ENCODE measurements at regions not wholly inside any gene's neighbourhood (a gene's known extent, or its start where the extent isn't known, plus 50 kb on each side); places are given as distances from the start of the nearest gene placed in this dataset.

- DNase-seq (ENCODE audit: low read depth, low spot score), result no peak
Measured at GRCh38 chr7:26036092-26036491, 115.9 kb upstream of the NFE2L3 start.

- no peak for DNase-seq (ENCODE audit: low read depth, low spot score)
Measured at GRCh38 chr7:26038201-26038990, 113.6 kb upstream of the NFE2L3 start.

GRCh38 chr7:26040085-26040484, 111.9 kb upstream of the NFE2L3 start:
- no peak for DNase-seq (ENCODE audit: low read depth, low spot score)

DNA sequence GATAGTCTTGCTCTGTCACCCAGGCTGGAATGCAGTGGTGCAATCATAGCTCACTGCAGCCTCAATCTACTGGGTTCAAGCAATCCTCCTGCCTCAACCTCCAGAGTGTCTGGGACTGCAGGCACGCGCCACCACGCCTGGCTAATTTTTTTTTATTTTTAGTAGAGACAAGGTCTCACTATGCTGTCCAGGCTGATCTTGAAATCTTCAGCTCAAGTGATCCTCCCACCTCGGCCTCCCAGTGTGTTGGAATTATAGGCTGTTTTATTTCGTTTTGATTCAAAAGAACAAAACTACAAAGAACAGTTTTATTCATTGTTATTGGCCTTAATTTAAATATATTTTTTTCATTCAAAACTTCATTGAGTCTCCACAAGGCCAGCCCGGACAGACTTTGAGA, 109.8 kb upstream of the NFE2L3 start:
- DNase-seq (ENCODE audit: low read depth, low spot score), result no peak

DNA sequence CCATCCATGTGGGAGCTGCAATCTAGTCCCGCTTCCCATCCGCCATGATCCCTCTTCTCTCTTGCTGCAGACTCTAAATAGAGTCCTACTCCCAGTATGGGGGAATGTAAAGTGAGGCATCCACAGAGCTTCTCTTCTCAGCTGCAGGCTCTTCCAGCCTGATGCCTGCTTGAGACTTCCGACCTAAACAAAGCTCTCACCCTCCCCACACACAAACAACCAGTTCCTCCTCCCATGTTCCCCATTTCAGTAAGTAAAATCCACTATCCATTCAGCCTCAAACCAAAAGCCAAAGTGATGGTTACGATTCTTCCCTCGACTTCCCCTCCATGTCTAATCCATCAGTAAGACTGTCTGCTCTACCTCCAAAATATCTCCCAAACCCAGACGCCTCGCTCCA, 108.2 kb upstream of the NFE2L3 start:
- no peak for DNase-seq (ENCODE audit: low read depth, low spot score)

- DNase-seq (ENCODE audit: low read depth, low spot score), result no peak
Measured at GRCh38 chr7:26044320-26044719, 107.7 kb upstream of the NFE2L3 start.

DNA sequence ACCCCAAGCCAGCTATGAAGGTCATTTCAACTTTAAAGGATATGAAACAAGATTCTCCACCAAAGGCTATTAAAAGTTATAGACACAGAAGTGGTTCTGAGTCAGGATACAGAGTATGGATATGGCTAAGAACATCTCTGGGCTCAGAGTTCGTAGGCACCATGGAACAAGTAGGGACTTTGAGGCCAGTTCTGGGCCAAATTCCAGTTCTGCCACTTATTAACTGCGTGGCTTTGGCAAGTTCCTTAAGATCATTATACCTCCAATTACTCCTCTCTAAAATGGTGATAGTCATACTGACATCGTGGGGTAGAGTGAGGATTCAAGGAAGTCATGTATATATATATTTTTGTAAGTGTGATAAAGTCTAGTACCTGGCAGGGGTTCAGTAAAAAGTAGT, 105.8 kb upstream of the NFE2L3 start:
- DNase-seq (ENCODE audit: low read depth, low spot score), result no peak

DNA sequence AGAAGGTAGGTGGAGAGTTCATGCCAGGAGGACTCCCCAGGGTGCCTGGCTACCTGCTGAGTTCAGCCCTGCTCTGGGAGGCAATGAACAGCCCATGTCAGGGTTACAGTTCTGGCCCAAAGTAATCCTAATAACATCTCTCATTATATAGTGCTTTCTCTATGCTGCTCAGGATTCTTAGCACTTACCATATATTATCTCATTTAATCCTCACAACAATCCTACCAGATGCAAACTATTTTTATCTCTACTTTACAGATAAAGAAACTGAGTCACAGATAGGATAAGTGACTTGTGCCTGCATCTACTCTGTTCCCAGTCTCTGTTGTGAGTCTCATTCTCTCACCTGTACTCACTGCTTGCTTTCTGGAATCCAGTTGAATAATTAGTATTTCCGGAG, 105.1 kb upstream of the NFE2L3 start:
- no peak for DNase-seq (ENCODE audit: low read depth, low spot score)

GRCh38 chr7:26048663-26049062, 103.3 kb upstream of the NFE2L3 start:
- no peak for DNase-seq (ENCODE audit: low read depth, low spot score)

GRCh38 chr7:26049081-26049480, 102.9 kb upstream of the NFE2L3 start:
- DNase-seq (ENCODE audit: low read depth, low spot score), result no peak

- no peak for DNase-seq (ENCODE audit: low read depth, low spot score)
Measured at GRCh38 chr7:26051021-26051420, 101.0 kb upstream of the NFE2L3 start.

DNA sequence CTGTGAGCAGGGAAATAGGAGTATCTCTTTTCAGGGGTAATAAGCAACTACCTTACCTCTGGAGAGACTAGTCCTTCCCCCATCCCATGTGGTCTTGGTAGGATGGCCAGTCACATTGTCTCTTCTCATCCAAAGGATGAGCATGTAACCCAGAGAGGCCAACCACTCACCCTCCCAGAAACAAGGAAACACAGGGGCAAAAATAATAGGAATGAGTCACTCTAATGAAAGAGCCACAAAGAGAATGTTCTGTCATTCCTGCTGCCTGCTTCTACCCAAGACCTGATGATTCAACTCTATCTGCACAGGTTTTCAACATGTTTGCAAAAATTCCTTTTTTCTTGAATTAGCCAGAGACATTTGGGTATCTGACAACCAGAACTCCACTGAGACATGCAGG, 99.3 kb upstream of the NFE2L3 start:
- DNase-seq (ENCODE audit: low read depth, low spot score), result no peak

DNA sequence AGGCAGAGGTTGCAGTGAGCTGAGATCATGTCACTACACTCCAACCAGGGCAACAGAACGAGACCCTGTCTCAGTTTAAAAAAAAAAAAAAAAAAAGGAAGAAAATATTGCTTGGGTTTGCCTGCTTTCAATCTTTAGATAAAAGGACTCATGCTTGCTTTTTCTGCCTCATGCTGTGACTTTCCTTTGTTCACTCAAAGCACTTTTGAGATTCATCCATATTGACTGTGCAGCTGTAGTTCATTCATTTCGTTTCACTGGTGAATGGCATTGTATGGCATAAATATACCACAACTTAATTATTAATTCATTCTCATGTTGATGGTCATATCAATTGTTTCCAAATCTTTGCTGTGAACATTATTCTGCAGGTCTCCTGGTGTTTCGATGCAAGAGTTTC, 97.6 kb upstream of the NFE2L3 start:
- no peak for DNase-seq (ENCODE audit: low read depth, low spot score)

DNA sequence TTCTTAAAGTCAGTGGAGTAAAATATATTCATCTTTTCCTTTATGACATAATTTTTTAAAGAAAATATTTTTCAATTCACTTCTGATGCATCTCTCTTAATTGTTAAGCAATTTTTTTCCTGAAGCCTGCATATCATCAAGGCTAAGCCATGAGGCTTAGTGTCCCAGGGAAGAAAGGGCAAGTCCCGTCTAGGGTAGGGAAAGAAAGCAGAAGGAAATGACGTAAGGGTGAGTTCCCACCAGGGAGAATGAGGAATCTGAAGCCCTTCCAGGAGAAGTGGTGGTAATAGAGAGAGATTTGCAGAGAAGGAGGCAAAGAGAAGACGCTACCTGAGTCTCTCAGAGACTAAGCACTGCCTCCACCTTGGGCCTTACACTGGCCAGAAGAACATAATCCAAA, 96.8 kb upstream of the NFE2L3 start:
- no peak for DNase-seq (ENCODE audit: low read depth, low spot score)

DNA sequence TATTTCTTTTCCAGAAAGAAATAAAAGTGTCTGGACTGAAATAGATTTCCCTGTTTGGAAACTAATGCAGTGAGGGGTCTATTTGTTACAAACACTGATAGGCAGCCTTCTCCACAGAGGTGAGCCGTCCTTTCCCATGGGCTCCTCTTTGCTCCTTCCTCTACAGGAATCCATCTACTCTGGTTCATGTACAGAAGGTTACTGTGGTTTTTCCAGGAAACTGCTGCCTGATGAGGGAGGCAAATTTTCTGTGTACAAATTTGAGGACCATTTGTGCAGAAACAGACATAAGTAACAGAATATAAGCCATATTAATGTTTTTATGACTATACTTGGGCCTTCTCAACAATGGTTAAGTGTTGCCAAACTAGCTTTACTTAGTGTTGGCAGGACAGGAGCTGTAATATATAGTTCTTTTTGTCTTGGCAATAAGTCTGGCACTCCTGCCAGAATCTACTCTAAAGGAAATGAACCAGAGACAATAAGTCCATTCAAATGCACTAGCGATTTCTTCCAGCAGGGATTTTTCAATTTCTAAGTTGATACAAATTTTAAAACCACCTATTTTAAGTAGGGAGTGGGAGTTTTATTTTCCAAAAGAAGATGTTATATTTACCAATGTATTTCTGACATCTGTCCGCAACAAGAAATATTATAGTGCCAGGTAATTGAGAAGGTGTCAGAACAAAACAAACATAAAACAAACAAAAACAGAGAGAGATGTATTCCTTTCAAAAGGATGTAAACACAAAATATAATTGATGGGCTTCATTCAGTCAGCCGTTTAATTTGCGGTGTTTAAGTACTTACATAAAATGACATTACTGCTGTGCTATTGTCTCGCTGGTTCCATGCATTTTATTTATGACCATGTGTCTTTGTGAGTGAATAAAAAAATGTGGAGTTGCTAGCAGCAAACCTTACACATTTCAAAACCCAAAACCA, 91.0 kb upstream of the NFE2L3 start:
- no peak for DNase-seq (ENCODE audit: low read depth, low spot score)

- no peak for DNase-seq (ENCODE audit: low read depth, low spot score)
Measured at GRCh38 chr7:26061678-26062603, 90.1 kb upstream of the NFE2L3 start.

DNA sequence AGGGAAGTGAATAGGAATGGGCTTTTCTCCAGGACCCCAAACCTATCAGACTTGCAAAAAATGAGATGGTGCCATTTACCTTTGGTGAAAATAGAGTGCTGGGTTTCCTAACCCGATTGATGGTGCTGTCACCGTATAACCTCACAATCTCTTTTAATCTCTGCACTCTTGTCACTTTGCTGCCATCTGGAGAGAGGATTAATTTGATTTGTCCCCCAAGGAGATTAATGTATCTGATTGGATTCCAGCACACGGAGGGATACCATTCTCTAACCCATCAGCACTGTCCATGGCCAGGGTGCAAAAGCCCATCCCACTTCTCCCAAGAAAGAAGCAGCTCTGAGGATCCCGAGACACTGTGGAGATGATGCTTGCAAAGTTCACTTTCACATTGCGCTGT, 86.3 kb upstream of the NFE2L3 start:
- no peak for DNase-seq (ENCODE audit: low read depth, low spot score)

DNA sequence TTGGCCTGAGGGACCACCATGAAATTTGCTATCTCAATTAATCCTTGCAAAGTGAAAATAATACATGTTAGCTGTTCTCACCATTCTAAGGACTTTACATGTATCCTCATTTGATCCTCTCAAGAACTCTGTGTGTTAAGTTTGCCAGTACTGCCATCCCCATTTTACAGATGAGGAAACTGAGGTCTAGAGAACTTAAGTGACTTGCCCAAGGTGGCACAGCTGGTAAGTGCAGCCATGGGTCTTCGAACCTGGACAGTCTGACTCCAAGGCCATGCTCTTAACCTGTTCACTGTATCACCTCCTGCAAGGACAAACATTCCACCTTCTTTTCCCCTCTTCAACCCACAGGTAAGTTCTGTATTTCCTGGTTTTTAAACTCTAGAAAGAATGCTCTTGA, 85.3 kb upstream of the NFE2L3 start:
- DNase-seq (ENCODE audit: low read depth, low spot score), result no peak

- no peak for DNase-seq (ENCODE audit: low read depth, low spot score)
Measured at GRCh38 chr7:26070290-26070689, 81.7 kb upstream of the NFE2L3 start.

DNA sequence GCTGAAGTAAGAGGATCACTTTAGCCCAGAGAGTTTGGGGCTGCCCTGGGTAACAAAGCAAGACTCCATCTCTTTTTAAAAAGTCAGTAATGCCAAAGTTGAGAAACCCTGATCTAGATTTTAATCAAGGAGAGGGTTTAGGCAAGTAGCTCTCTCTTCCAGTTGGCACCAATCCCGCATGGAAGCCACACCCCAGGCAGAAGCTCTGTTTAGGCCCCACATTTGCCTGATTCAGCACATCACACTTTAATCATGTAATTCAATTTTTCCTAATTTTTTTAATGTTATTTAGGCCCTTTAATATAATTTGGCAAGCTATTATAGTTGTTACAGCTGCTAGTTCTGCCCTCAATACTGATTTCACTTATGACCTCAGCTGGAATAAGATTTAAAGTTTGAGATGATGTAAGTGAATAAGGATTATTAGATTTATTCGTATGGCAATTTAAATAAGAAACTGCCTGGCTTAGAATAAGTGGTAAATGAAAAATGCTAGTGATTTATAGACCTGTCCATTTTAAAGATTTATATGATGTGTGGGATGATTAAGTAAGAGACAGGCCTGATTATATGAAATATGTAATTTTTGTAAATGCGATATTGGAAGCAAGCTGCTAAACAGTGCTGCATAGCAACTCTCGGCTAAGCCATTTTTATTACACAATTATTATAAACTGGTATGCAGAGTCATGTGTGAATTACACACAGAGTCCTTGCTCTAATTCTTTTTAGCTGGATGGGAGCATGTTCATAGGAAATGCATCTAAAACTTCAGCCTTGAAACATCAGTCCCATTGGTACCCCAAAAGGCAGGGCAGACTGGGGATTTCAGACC, 80.2 kb upstream of the NFE2L3 start:
- no peak for DNase-seq (ENCODE audit: low read depth, low spot score)

DNA sequence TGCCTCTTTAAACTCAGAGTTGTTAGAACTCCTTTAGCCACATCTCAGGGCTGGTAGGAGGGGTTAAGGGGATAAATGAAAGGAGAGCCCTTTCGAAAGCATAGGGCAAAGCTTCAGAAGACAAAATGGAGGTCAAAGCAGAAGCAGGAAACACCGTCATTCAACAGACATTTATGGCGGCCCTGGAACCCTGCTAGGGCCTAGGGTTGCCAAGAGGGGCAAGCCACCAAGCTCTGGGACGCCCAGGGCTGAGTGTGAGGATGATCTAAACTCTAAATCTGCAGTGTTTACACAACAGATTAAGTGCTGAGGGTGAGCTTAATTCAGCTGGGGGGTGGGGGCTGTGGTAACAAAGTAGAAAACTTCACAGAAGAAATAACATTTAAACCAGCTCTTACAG, 79.0 kb upstream of the NFE2L3 start:
- DNase-seq (ENCODE audit: low read depth, low spot score), result no peak

Measured in brain pericyte (primary cell).